ENCODE measurements at regions not wholly inside any gene's neighbourhood (a gene's known extent, or its start where the extent isn't known, plus 50 kb on each side); places are given as distances from the start of the nearest gene placed in this dataset.

DNA sequence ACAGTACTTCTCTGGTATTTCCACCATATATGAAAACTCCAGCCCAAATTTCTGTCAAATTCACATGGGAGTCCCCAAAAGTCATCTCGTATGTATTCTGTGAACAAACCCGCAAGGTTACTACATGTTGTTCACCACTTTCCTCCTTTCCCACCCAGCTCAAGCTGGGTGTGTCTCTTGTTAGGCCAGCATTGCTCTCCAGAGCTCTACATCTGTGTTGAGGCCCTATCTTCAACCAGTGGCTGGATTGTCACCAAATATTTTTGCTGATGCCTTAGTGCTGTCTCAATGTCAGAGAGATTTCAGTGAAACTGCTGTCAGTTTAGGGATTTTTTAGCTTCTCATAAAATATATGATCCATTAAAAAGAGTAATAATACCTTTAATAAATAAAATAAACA lies 230.9 kb downstream of the BTG1 start:
- TF ChIP-seq POLR2AphosphoS5 (IDR thresholded peaks at IDR 0.05; ENCODE audit: low read depth, low read length) (no peak), SIN3A (IDR thresholded peaks at IDR 0.05; ENCODE audit: borderline replicate concordance, insufficient read depth, low read depth, low read length) (no peak), TCF7L2 (IDR thresholded peaks at IDR 0.05; ENCODE audit: low read depth, low read length) (no peak)
- TF ChIP-seq, protein P1, sequence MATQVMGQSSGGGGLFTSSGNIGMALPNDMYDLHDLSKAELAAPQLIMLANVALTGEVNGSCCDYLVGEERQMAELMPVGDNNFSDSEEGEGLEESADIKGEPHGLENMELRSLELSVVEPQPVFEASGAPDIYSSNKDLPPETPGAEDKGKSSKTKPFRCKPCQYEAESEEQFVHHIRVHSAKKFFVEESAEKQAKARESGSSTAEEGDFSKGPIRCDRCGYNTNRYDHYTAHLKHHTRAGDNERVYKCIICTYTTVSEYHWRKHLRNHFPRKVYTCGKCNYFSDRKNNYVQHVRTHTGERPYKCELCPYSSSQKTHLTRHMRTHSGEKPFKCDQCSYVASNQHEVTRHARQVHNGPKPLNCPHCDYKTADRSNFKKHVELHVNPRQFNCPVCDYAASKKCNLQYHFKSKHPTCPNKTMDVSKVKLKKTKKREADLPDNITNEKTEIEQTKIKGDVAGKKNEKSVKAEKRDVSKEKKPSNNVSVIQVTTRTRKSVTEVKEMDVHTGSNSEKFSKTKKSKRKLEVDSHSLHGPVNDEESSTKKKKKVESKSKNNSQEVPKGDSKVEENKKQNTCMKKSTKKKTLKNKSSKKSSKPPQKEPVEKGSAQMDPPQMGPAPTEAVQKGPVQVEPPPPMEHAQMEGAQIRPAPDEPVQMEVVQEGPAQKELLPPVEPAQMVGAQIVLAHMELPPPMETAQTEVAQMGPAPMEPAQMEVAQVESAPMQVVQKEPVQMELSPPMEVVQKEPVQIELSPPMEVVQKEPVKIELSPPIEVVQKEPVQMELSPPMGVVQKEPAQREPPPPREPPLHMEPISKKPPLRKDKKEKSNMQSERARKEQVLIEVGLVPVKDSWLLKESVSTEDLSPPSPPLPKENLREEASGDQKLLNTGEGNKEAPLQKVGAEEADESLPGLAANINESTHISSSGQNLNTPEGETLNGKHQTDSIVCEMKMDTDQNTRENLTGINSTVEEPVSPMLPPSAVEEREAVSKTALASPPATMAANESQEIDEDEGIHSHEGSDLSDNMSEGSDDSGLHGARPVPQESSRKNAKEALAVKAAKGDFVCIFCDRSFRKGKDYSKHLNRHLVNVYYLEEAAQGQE (IDR thresholded peaks at IDR 0.05; ENCODE audit: insufficient read depth in 1 of 2, low read depth in 2 of 2, low read length in 1 of 2) = no peak
- TF ChIP-seq, protein P2, sequence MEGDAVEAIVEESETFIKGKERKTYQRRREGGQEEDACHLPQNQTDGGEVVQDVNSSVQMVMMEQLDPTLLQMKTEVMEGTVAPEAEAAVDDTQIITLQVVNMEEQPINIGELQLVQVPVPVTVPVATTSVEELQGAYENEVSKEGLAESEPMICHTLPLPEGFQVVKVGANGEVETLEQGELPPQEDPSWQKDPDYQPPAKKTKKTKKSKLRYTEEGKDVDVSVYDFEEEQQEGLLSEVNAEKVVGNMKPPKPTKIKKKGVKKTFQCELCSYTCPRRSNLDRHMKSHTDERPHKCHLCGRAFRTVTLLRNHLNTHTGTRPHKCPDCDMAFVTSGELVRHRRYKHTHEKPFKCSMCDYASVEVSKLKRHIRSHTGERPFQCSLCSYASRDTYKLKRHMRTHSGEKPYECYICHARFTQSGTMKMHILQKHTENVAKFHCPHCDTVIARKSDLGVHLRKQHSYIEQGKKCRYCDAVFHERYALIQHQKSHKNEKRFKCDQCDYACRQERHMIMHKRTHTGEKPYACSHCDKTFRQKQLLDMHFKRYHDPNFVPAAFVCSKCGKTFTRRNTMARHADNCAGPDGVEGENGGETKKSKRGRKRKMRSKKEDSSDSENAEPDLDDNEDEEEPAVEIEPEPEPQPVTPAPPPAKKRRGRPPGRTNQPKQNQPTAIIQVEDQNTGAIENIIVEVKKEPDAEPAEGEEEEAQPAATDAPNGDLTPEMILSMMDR (IDR thresholded peaks at IDR 0.05) = no peak
- ChIA-PET CTCF (no interaction called here), POLR2A (interaction anchor here (0.5 kb wide), 1 partner anchor 232 kb away, joined by 3 read pairs; no protein-coding TSS in a partner anchor)
- H3K4me3 ChIP-seq (ENCODE audit: low read depth in 2 of 2, low read length in 2 of 2) = no peak overlapping the region
- in situ Hi-C loops (cut with HindIII; ENCODE audit: low pct_unique_long_range_greater_than_20kb, low sequenced_read_pairs) (no loop called here), intact Hi-C loops (cut with micrococcal nuclease; ENCODE audit: unreplicated experiment) (no loop called here)
- no peaks in the 10 kb centered on the region for H3K9me3 ChIP-seq (ENCODE audit: control insufficient read depth, insufficient read depth, low read depth, low read length)
- DNase-seq (ENCODE audit: low read depth, low spot score) (no peak), ATAC-seq (no peak)
- no peaks in the 10 kb centered on the region for H3K4me1 ChIP-seq (ENCODE audit: control insufficient read depth, insufficient read depth, low read length)
- H3K27me3 ChIP-seq (ENCODE audit: control insufficient read depth, insufficient read depth, low read length) = no peaks in the 10 kb centered on the region
- no peaks in the 10 kb centered on the region for H3K36me3 ChIP-seq (ENCODE audit: control insufficient read depth, insufficient read depth, low read length)
- no TSS peak for BruUV-seq (replicated peaks)
- H3K27ac ChIP-seq (ENCODE audit: low read length) = no peak overlapping the region

DNA sequence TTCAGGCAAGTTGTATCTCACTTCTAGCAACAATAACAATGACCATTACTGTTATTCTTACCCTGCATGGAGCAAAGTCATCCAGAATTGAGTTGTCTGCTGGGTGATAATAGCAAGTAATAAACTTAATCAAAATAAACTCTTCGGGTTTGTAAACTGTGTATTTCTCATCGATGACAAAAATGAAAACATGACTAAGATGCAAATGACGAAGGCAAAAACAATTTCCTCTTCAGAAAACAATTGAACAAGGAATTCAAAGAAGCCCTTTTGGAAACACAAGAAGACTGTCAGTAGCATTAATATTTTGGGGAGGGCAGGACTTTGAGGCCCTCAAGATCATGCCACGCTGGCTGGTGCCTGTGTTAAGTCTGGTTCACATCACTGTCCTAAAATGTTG lies 232.0 kb downstream of the BTG1 start:
- Histone ChIP-seq H3K4me1 (ENCODE audit: control insufficient read depth, insufficient read depth, low read length) (no peaks in the 10 kb centered on the region), H3K4me3 (ENCODE audit: low read depth in 2 of 2, low read length in 2 of 2) (no peak overlapping the region), H3K27me3 (ENCODE audit: control insufficient read depth, insufficient read depth, low read length) (no peaks in the 10 kb centered on the region), H3K27ac (ENCODE audit: low read length) (no peak overlapping the region), H3K36me3 (ENCODE audit: control insufficient read depth, insufficient read depth, low read length) (no peaks in the 10 kb centered on the region), H3K9me3 (ENCODE audit: control insufficient read depth, insufficient read depth, low read depth, low read length) (no peaks in the 10 kb centered on the region)
- no TSS peak for BruUV-seq (replicated peaks)
- ChIA-PET CTCF (no interaction called here), POLR2A (no interaction called here)
- ATAC-seq = no peak
- TF ChIP-seq TCF7L2 (IDR thresholded peaks at IDR 0.05; ENCODE audit: low read depth, low read length) (no peak), SIN3A (IDR thresholded peaks at IDR 0.05; ENCODE audit: borderline replicate concordance, insufficient read depth, low read depth, low read length) (no peak)
- TF ChIP-seq, protein P1 (IDR thresholded peaks at IDR 0.05; ENCODE audit: insufficient read depth in 1 of 2, low read depth in 2 of 2, low read length in 1 of 2) = no peak
- TF ChIP-seq, protein P2 (IDR thresholded peaks at IDR 0.05) = no peak
- no peak for DNase-seq (ENCODE audit: low read depth, low spot score)
- intact Hi-C loops (cut with micrococcal nuclease; ENCODE audit: unreplicated experiment) = no loop called here
- in situ Hi-C loops (cut with HindIII; ENCODE audit: low pct_unique_long_range_greater_than_20kb, low sequenced_read_pairs) = no loop called here
